Loucy (cell line): ENCODE measurements at regions not wholly inside any gene's neighbourhood (a gene's known extent, or its start where the extent isn't known, plus 50 kb on each side); places are given as distances from the start of the nearest gene placed in this dataset.

Experiments
- H2AFZ ChIP-seq: fragments of 200-600 bp; sonication (generic); 2 replicates; pipeline ENCODE4 v1.6.0; 2016; ENCODE audit warnings: antibody characterized with exemption, mild to moderate bottlenecking, low read length, moderate library complexity
- H3F3A ChIP-seq: fragments of 200-600 bp; 2 replicates; pipeline ENCODE4 v1.6.0; 2016; ENCODE audit warnings: antibody characterized with exemption, low read depth, mild to moderate bottlenecking
- H3K27me3 ChIP-seq: fragments of 200-600 bp; sonication (generic); 2 replicates; pipeline ENCODE4 v1.6.1; 2014; ENCODE audit warnings: low read length, mild to moderate bottlenecking; ENCODE audit not compliant: insufficient read depth, poor library complexity, severe bottlenecking
- H3K36me3 ChIP-seq: fragments of 200-600 bp; sonication (generic); 2 replicates; pipeline ENCODE4 v1.6.1; 2016; ENCODE audit warnings: low read length; ENCODE audit not compliant: insufficient read depth
- H3K4me1 ChIP-seq: fragments of 200-600 bp; sonication (generic); 2 replicates; pipeline ENCODE4 v1.5.1; 2014; ENCODE audit warnings: low read length, mild to moderate bottlenecking; ENCODE audit not compliant: insufficient read depth, poor library complexity, severe bottlenecking
- H3K4me2 ChIP-seq: fragments of 200-600 bp; sonication (generic); 2 replicates; pipeline ENCODE4 v1.6.0; 2014; ENCODE audit warnings: antibody characterized with exemption, low read length, low read depth, mild to moderate bottlenecking; ENCODE audit not compliant: poor library complexity, severe bottlenecking
- H3K4me3 ChIP-seq: fragments of 200-600 bp; sonication (generic); 2 replicates; pipeline ENCODE4 v1.5.1; 2014; ENCODE audit warnings: low read length, mild to moderate bottlenecking, mixed read lengths; ENCODE audit not compliant: poor library complexity, severe bottlenecking
- H3K79me2 ChIP-seq: fragments of 200-600 bp; sonication (generic); 2 replicates; pipeline ENCODE4 v1.6.1; 2014; ENCODE audit warnings: low read length; ENCODE audit not compliant: insufficient read depth
- H3K9ac ChIP-seq: fragments of 200-600 bp; sonication (generic); 2 replicates; pipeline ENCODE4 v1.6.0; 2014; ENCODE audit warnings: mild to moderate bottlenecking, low read depth, low read length, moderate library complexity; ENCODE audit not compliant: poor library complexity, severe bottlenecking
- H3K9me2 ChIP-seq: fragments of 200-600 bp; sonication (generic); replicated peaks from 2 replicates; pipeline ENCODE4 v1.6.1; 2016; ENCODE audit warnings: low read depth, low read length, mixed read lengths
- H3K9me3 ChIP-seq: fragments of 200-600 bp; sonication (generic); 2 replicates; pipeline ENCODE4 v1.6.1; 2014; ENCODE audit warnings: mild to moderate bottlenecking, antibody characterized with exemption, low read length, low read depth; ENCODE audit not compliant: insufficient read depth
- H4K20me1 ChIP-seq: fragments of 200-600 bp; sonication (generic); 2 replicates; pipeline ENCODE4 v1.6.0; 2014; ENCODE audit warnings: antibody characterized with exemption, low read length, mild to moderate bottlenecking; ENCODE audit not compliant: insufficient read depth, poor library complexity, severe bottlenecking
- CTCF ChIP-seq: fragments of 200-600 bp; sonication (generic); conservative IDR thresholded peaks from 2 replicates; pipeline ENCODE4 v1.5.1; 2014; ENCODE audit warnings: mild to moderate bottlenecking, antibody characterized with exemption, low read length
- EZH2phosphoT487 ChIP-seq: fragments of 200-600 bp; IDR thresholded peaks from 2 replicates; pipeline ENCODE4 v1.6.1; 2018; ENCODE audit warnings: antibody characterized with exemption, mild to moderate bottlenecking, moderate library complexity, borderline replicate concordance

GRCh38 chr5:118619823-118620222, 368.5 kb downstream of the DTWD2 start:
- TF ChIP-seq EZH2phosphoT487, result no peak
- TF ChIP-seq CTCF, result no peak
- no peaks in the 10 kb centered on the region for H3K36me3 ChIP-seq
- H3K27me3 ChIP-seq, result no peaks in the 10 kb centered on the region
- H3K9me2 ChIP-seq, result no peaks in the 10 kb centered on the region
- H3K4me1 ChIP-seq, result no peaks in the 10 kb centered on the region
- no peaks in the 10 kb centered on the region for H3F3A ChIP-seq
- no peak overlapping the region for H3K9ac ChIP-seq
- no peak overlapping the region for H3K4me2 ChIP-seq
- H2AFZ ChIP-seq, result no peak overlapping the region
- no peaks in the 10 kb centered on the region for H3K79me2 ChIP-seq
- no peaks in the 10 kb centered on the region for H4K20me1 ChIP-seq
- no peak overlapping the region for H3K4me3 ChIP-seq
- H3K9me3 ChIP-seq, result no peaks in the 10 kb centered on the region

- no peaks in the 10 kb centered on the region for H4K20me1 ChIP-seq
- H3K79me2 ChIP-seq, result no peaks in the 10 kb centered on the region
- TF ChIP-seq CTCF, result no peak
- no peak for TF ChIP-seq EZH2phosphoT487
- H3K27me3 ChIP-seq, result no peaks in the 10 kb centered on the region
- H3F3A ChIP-seq, result no peaks in the 10 kb centered on the region
- H3K4me2 ChIP-seq, result no peak overlapping the region
- no peaks in the 10 kb centered on the region for H3K4me1 ChIP-seq
- no peak overlapping the region for H3K9ac ChIP-seq
- H3K36me3 ChIP-seq, result no peaks in the 10 kb centered on the region
- no peaks in the 10 kb centered on the region for H3K9me3 ChIP-seq
- H3K4me3 ChIP-seq, result no peak overlapping the region
- H2AFZ ChIP-seq, result no peak overlapping the region
- no peaks in the 10 kb centered on the region for H3K9me2 ChIP-seq
Observed at GRCh38 chr5:118616281-118616680, 372.1 kb downstream of the DTWD2 start.

- TF ChIP-seq CTCF, result no peak
- TF ChIP-seq EZH2phosphoT487, result no peak
- Histone ChIP-seq H2AFZ (no peak overlapping the region), H3K9ac (no peak overlapping the region), H3K36me3 (no peaks in the 10 kb centered on the region), H4K20me1 (no peaks in the 10 kb centered on the region), H3K4me1 (no peaks in the 10 kb centered on the region), H3F3A (no peaks in the 10 kb centered on the region), H3K27me3 (no peaks in the 10 kb centered on the region), H3K9me2 (no peaks in the 10 kb centered on the region), H3K79me2 (no peaks in the 10 kb centered on the region), H3K9me3 (no peaks in the 10 kb centered on the region), H3K4me3 (no peak overlapping the region), H3K4me2 (no peak overlapping the region)
Observed at GRCh38 chr5:118614731-118615456, 373.5 kb downstream of the DTWD2 start.
